ENCODE measurements at regions not wholly inside any gene's neighbourhood (a gene's known extent, or its start where the extent isn't known, plus 50 kb on each side); places are given as distances from the start of the nearest gene placed in this dataset.

DNA sequence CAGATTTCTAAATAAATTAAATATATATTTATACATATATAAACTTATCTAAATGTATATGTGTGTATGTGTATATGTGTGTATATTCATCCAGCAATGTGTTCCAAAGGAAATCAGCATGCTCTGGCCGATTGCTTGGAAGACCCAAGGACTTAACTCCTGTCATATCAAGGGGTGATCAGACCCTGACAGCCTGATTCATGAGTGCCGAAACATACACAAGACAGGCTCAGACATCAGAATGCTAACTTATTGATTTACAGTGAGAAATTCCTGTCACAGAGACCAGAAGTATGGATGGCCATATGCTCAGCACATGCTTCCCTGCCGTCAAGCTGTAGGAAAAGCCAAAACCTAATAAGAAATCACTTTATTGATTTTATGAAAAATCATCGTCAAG is 545.1 kb upstream of the NR5A2 start (continued):
- TF ChIP-seq, protein P1, sequence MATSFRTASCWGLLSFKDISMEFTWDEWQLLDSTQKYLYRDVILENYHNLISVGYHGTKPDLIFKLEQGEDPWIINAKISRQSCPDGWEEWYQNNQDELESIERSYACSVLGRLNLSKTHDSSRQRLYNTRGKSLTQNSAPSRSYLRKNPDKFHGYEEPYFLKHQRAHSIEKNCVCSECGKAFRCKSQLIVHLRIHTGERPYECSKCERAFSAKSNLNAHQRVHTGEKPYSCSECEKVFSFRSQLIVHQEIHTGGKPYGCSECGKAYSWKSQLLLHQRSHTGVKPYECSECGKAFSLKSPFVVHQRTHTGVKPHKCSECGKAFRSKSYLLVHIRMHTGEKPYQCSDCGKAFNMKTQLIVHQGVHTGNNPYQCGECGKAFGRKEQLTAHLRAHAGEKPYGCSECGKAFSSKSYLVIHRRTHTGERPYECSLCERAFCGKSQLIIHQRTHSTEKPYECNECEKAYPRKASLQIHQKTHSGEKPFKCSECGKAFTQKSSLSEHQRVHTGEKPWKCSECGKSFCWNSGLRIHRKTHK (tag by site-specific recombination; IDR thresholded peaks at IDR 0.05) = no peak
- TF ChIP-seq YY1 (tag by site-specific recombination; IDR thresholded peaks at IDR 0.05) = no peak

DNA sequence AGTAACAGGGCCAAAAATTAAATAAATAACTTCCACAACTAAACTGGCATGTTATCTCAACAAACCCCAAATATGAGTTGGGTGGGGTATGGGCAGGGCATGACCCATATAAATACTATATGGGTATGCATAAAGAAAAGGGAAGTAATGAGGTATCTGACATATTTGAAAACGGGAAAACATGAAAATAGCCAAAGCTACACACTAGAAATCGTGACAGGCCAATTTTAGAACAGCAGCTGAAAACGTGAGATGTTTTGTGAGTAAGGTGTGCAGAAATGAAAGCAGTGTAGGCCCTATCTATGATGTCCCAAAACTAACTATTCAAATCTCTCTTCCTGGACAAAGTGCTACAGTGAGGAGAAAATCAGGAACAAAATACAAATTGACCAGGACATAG is 537.9 kb upstream of the NR5A2 start:
- no peak overlapping the region for H3K4me3 ChIP-seq (ENCODE audit: low read depth, low read length)
- CTCF ChIA-PET = no interaction called here
- H3K36me3 ChIP-seq (ENCODE audit: control insufficient read depth in 2 of 2, insufficient read depth in 1 of 2, low read length in 2 of 2) = no peaks in the 10 kb centered on the region
- no peaks in the 10 kb centered on the region for H3K9me3 ChIP-seq (ENCODE audit: control insufficient read depth, insufficient read depth, low read depth, low read length)
- POLR2A ChIA-PET = no interaction called here
- TF ChIP-seq ZNF837 (tag by site-specific recombination; IDR thresholded peaks at IDR 0.05) (no peak), OVOL3 (tag by site-specific recombination; IDR thresholded peaks at IDR 0.05) (no peak), ZNF624 (tag by site-specific recombination; IDR thresholded peaks at IDR 0.05) (no peak), MEIS1 (CRISPR knock-in tag; IDR thresholded peaks at IDR 0.05; ENCODE audit: borderline replicate concordance) (no peak), ZNF223 (tag by site-specific recombination; IDR thresholded peaks at IDR 0.05) (no peak), ZNF16 (tag by site-specific recombination; IDR thresholded peaks at IDR 0.05; ENCODE audit: low read depth) (no peak), ZNF658 (tag by site-specific recombination; IDR thresholded peaks at IDR 0.05) (no peak), ZNF133 (tag by site-specific recombination; IDR thresholded peaks at IDR 0.05) (no peak), ZNF10 (tag by site-specific recombination; IDR thresholded peaks at IDR 0.05) (no peak), ZNF558 (tag by site-specific recombination; IDR thresholded peaks at IDR 0.05) (no peak), ZNF274 (IDR thresholded peaks at IDR 0.05; ENCODE audit: low read length) (no peak), ZNF274 (tag by site-specific recombination; IDR thresholded peaks at IDR 0.05; ENCODE audit: borderline replicate concordance) (no peak), ZBTB21 (tag by site-specific recombination; IDR thresholded peaks at IDR 0.05) (no peak), ZNF335 (tag by site-specific recombination; conservative IDR thresholded peaks at IDR 0.05) (no peak), SP7 (tag by site-specific recombination; IDR thresholded peaks at IDR 0.05) (no peak), ZNF354C (tag by site-specific recombination; IDR thresholded peaks at IDR 0.05; ENCODE audit: borderline replicate concordance, low read depth) (no peak), ZNF677 (tag by site-specific recombination; IDR thresholded peaks at IDR 0.05) (no peak), ZNF302 (tag by site-specific recombination; IDR thresholded peaks at IDR 0.05; ENCODE audit: low read depth) (no peak), SCRT1 (tag by site-specific recombination; IDR thresholded peaks at IDR 0.05; ENCODE audit: borderline replicate concordance) (no peak)
- TF ChIP-seq, protein P2, sequence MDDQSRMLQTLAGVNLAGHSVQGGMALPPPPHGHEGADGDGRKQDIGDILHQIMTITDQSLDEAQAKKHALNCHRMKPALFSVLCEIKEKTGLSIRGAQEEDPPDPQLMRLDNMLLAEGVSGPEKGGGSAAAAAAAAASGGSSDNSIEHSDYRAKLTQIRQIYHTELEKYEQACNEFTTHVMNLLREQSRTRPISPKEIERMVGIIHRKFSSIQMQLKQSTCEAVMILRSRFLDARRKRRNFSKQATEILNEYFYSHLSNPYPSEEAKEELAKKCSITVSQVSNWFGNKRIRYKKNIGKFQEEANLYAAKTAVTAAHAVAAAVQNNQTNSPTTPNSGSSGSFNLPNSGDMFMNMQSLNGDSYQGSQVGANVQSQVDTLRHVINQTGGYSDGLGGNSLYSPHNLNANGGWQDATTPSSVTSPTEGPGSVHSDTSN (CRISPR knock-in tag; IDR thresholded peaks at IDR 0.05) = no peak
- TF ChIP-seq, protein P3, sequence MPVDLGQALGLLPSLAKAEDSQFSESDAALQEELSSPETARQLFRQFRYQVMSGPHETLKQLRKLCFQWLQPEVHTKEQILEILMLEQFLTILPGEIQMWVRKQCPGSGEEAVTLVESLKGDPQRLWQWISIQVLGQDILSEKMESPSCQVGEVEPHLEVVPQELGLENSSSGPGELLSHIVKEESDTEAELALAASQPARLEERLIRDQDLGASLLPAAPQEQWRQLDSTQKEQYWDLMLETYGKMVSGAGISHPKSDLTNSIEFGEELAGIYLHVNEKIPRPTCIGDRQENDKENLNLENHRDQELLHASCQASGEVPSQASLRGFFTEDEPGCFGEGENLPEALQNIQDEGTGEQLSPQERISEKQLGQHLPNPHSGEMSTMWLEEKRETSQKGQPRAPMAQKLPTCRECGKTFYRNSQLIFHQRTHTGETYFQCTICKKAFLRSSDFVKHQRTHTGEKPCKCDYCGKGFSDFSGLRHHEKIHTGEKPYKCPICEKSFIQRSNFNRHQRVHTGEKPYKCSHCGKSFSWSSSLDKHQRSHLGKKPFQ (tag by site-specific recombination; IDR thresholded peaks at IDR 0.05) = no peak
- no peak overlapping the region for H3K27ac ChIP-seq (ENCODE audit: extremely low read depth, low read depth, low read length)
- H3K4me1 ChIP-seq (ENCODE audit: control insufficient read depth, insufficient read depth, low read length) = peaks cover 8% of the 10 kb centered on the region; the same call in 1 of the 2 replicates

Data from HEK293 (cell line).